GM06990 (cell line): ENCODE measurements at regions not wholly inside any gene's neighbourhood (a gene's known extent, or its start where the extent isn't known, plus 50 kb on each side); places are given as distances from the start of the nearest gene placed in this dataset.

ENCODE experiments used
- DNase-seq: peaks from one replicate; pipeline ENCODE4 v3.0.0-alpha.2; 2011; ENCODE audit not compliant: insufficient read length; ENCODE audit errors: extremely low read depth
- H3K27me3 ChIP-seq: replicated peaks from 2 replicates; pipeline ENCODE4 v1.6.0; 2011; ENCODE audit warnings: low read length; ENCODE audit not compliant: control insufficient read depth, insufficient read depth
- H3K36me3 ChIP-seq: 2 replicates; pipeline ENCODE4 v1.5.1; 2011; ENCODE audit warnings: low read length; ENCODE audit not compliant: control insufficient read depth, insufficient read depth
- H3K4me3 ChIP-seq: replicated peaks from 2 replicates; pipeline ENCODE4 v1.5.1; 2011; ENCODE audit warnings: low read depth, mild to moderate bottlenecking, control low read depth, low read length
- TF ChIP-seq, protein P1 (sequence below): IDR thresholded peaks from 2 replicates; pipeline ENCODE4 v1.5.1; 2011; ENCODE audit warnings: low read length, control low read depth, mild to moderate bottlenecking, inconsistent platforms; ENCODE audit not compliant: insufficient read depth, poor library complexity, severe bottlenecking

DNA sequence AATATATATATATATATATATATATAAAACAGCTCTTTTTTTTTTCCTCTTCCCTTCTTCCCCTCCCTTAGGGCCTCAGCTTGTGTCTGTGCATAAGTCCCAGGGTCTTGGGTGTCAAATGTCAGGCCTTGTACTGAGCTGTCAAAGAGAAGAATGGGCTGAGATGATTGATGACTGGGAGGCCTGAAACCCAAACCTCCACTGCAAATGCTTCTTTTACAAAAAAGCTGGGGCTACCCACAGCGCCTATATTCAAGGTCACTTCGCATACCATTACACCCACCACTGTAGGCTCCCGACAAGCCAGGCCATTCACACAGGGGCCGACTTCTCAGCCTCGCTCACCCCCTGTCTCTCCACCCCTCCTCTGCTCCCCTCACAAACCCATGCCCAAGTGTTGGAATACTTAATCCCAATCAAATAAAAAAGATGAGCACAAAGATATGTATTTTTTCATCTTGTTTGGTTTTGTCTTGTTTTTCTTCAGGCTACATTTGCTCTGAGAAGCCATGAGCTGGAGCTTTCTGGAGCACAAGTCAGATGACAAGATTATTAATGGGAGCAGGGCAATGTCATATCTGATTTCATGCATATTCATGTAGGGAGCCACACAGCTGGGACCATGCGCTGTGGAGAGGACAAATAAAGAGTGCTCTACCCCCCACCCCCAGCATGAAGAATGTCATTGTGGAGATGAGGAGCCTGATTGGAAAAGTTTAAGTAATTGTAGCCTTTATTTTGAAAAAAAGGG is 614.4 kb upstream of the NR2F2 start:
- TF ChIP-seq, protein P1, sequence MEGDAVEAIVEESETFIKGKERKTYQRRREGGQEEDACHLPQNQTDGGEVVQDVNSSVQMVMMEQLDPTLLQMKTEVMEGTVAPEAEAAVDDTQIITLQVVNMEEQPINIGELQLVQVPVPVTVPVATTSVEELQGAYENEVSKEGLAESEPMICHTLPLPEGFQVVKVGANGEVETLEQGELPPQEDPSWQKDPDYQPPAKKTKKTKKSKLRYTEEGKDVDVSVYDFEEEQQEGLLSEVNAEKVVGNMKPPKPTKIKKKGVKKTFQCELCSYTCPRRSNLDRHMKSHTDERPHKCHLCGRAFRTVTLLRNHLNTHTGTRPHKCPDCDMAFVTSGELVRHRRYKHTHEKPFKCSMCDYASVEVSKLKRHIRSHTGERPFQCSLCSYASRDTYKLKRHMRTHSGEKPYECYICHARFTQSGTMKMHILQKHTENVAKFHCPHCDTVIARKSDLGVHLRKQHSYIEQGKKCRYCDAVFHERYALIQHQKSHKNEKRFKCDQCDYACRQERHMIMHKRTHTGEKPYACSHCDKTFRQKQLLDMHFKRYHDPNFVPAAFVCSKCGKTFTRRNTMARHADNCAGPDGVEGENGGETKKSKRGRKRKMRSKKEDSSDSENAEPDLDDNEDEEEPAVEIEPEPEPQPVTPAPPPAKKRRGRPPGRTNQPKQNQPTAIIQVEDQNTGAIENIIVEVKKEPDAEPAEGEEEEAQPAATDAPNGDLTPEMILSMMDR: no peak
- Histone ChIP-seq H3K36me3 (no peaks in the 10 kb centered on the region), H3K4me3 (no peak overlapping the region), H3K27me3 (no peaks in the 10 kb centered on the region)
- DNase-seq: no peak

DNA sequence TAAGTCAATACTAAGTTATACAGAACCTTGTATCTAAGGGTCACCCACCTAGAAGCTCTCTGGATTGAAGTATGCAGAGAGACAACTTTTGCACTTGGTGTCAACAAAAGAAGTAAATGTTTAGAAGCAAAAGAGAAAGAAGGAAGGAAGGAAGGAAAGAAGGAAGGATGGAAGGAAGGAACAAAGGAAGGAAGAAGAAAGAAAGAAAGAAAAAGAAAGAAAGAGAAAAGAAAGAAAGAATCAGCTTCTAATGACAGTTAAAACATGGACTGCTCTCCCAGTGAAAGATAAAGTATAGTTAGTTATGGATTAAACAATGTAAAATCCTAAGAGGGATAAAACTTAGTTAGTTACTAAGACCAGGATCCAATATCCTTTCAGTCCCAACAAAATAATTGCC is 613.8 kb upstream of the NR2F2 start:
- TF ChIP-seq, protein P1: no peak
- H3K36me3 ChIP-seq: no peaks in the 10 kb centered on the region
- no peak overlapping the region for H3K4me3 ChIP-seq
- no peaks in the 10 kb centered on the region for H3K27me3 ChIP-seq
- DNase-seq: no peak

DNA sequence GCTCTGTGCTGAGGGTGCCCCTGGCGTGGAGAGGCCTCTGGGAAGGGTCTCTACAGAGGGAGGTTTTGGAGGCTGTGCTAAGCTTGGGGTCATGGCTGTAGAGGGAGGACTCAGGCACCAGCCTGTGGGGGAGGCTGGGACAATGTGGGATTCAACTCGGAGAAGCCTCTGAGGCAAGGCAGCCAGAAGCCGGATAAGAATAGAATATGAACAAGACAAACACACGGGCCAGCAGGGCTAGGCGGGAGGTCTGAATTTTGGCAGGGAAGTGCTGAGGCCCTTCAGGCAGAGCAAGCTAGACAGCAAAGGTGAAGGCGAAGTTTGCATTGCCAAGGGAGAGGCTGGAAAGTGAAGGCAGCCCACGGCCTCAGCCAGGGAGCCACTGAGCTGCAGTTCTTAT is 612.1 kb upstream of the NR2F2 start:
- no peaks in the 10 kb centered on the region for H3K36me3 ChIP-seq
- no peaks in the 10 kb centered on the region for H3K27me3 ChIP-seq
- no peak overlapping the region for H3K4me3 ChIP-seq
- TF ChIP-seq, protein P1: no peak
- no peak for DNase-seq

DNA sequence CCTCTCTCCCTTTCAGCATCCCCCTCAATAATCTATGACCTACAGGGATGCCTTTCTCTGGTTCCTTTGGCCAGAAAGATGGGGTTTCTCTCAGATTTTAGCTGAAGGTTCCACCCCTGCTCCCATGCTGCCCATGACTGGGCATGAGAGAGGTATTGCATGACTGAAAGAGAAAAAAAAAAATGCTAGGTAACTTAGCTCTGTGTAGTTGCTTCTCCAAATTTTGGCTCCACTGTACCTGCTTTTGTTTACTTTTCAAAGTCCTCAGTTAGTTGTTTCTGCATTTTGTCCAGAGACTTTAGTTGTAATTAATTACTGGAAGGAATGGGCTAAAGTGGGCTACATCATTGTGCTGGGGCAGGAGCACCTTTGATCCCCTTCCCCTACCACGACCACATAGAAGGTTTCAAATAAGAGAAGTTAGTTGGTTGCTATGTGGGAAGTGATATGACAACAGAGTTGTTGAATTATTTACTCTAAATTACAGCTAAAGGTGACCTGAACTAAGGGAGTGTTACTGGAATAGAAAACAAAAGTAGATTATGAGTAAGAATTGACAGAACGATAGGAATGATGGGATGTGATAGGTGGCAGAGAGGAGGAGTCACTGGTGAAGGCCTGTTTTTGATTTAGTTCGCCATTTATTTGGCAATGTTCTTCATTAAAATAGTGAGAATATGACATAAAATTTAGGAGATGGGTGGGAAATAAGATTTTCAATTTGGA is 605.4 kb upstream of the NR2F2 start:
- DNase-seq: no peak

DNA sequence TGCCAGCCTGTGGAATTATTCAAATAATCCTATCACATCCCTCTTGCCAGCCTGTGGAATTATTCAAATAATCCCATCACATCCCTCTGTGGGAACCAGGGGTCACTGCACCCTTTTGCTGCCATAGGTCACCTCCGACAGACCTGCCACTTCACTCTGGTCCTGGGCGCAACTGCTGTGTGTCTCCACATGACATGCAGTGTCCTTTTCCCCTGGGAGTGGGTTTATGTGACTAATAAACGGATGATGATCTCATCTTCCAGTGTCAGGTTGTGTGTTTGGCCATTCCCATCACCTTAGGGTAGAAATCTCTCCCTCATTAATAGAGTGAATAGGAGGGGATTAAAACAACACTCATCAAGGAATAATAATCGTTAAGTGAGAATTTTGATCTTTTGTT is 603.6 kb upstream of the NR2F2 start:
- TF ChIP-seq, protein P1: no peak
- Histone ChIP-seq H3K4me3 (no peak overlapping the region), H3K27me3 (no peaks in the 10 kb centered on the region), H3K36me3 (no peaks in the 10 kb centered on the region)
- DNase-seq: no peak

More for the DNA sequence above, 605.4 kb upstream of the NR2F2 start:
- TF ChIP-seq, protein P1: no peak
- Histone ChIP-seq H3K4me3 (no peak overlapping the region), H3K36me3 (no peaks in the 10 kb centered on the region), H3K27me3 (no peaks in the 10 kb centered on the region)
